Type B pancreatic cell (in vitro differentiated cells): ENCODE measurements at regions not wholly inside any gene's neighbourhood (a gene's known extent, or its start where the extent isn't known, plus 50 kb on each side); places are given as distances from the start of the nearest gene placed in this dataset.

ENCODE experiments used
- DNase-seq: peaks from one replicate; pipeline ENCODE4 v3.0.0; 2021; ENCODE audit warnings: mixed read lengths; ENCODE audit not compliant: unreplicated experiment; ENCODE audit errors: extremely low spot score
- H3K27ac Mint-ChIP-seq: 2 replicates; pipeline ENCODE4 v1.8.0; 2021; ENCODE audit warnings: mild to moderate bottlenecking, mixed read lengths
- H3K27me3 Mint-ChIP-seq: 2 replicates; pipeline ENCODE4 v1.8.0; 2021; ENCODE audit warnings: mixed read lengths
- H3K36me3 Mint-ChIP-seq: 2 replicates; pipeline ENCODE4 v1.8.0; 2021; ENCODE audit warnings: mixed read lengths
- H3K4me1 Mint-ChIP-seq: one replicate; pipeline ENCODE4 v1.8.0; 2021; ENCODE audit warnings: mixed read lengths; ENCODE audit not compliant: unreplicated experiment
- H3K4me3 Mint-ChIP-seq: 2 replicates; pipeline ENCODE4 v1.8.0; 2021; ENCODE audit warnings: mild to moderate bottlenecking, mixed read lengths
- H3K9me3 Mint-ChIP-seq: 2 replicates; pipeline ENCODE4 v1.8.0; 2021; ENCODE audit warnings: mixed read lengths
- CTCF ChIP-seq: fragments of 200-600 bp; sonication (generic); conservative IDR thresholded peaks from 2 replicates; pipeline ENCODE4 v1.5.0; 2021; ENCODE audit warnings: antibody characterized with exemption, mild to moderate bottlenecking

GRCh38 chr16:55389426-55390073 lies 65.5 kb downstream of the IRX6 start:
- DNase-seq, result no peak
- peaks cover 17% of the 10 kb centered on the region for H3K27me3 Mint-ChIP-seq
- no peak overlapping the region for H3K4me3 Mint-ChIP-seq
- H3K9me3 Mint-ChIP-seq, result peaks cover 4% of the 10 kb centered on the region
- peaks cover 20% of the 10 kb centered on the region for H3K4me1 Mint-ChIP-seq
- no peaks in the 10 kb centered on the region for H3K36me3 Mint-ChIP-seq
- TF ChIP-seq CTCF, result no peak
- no peak overlapping the region for H3K27ac Mint-ChIP-seq

GRCh38 chr16:55390630-55391237 lies 66.7 kb downstream of the IRX6 start:
- no peak for TF ChIP-seq CTCF
- Mint-ChIP-seq H3K4me3 (no peak overlapping the region), H3K4me1 (peaks cover 20% of the 10 kb centered on the region), H3K9me3 (peaks cover 4% of the 10 kb centered on the region), H3K27me3 (peaks cover 11% of the 10 kb centered on the region), H3K36me3 (no peaks in the 10 kb centered on the region), H3K27ac (no peak overlapping the region)
- no peak for DNase-seq

GRCh38 chr16:55391760-55392375 lies 67.9 kb downstream of the IRX6 start:
- no peaks in the 10 kb centered on the region for H3K36me3 Mint-ChIP-seq
- DNase-seq, result no peak
- H3K27ac Mint-ChIP-seq, result no peak overlapping the region
- peaks cover 11% of the 10 kb centered on the region for H3K27me3 Mint-ChIP-seq
- H3K4me1 Mint-ChIP-seq, result peaks cover 20% of the 10 kb centered on the region
- no peak overlapping the region for H3K4me3 Mint-ChIP-seq
- TF ChIP-seq CTCF, result no peak
- H3K9me3 Mint-ChIP-seq, result peaks cover 4% of the 10 kb centered on the region

- no peaks in the 10 kb centered on the region for H3K36me3 Mint-ChIP-seq
- no peak for DNase-seq
- no peak overlapping the region for H3K27ac Mint-ChIP-seq
- no peak for TF ChIP-seq CTCF
- H3K4me3 Mint-ChIP-seq, result no peak overlapping the region
- H3K9me3 Mint-ChIP-seq, result peaks cover 4% of the 10 kb centered on the region
- peaks cover 14% of the 10 kb centered on the region for H3K27me3 Mint-ChIP-seq
- peaks cover 20% of the 10 kb centered on the region for H3K4me1 Mint-ChIP-seq
Measured at GRCh38 chr16:55392701-55393100, 68.7 kb downstream of the IRX6 start.

GRCh38 chr16:55393991-55394390 lies 70.0 kb downstream of the IRX6 start:
- Mint-ChIP-seq H3K27me3 (peaks cover 17% of the 10 kb centered on the region), H3K36me3 (no peaks in the 10 kb centered on the region), H3K4me1 (peaks cover 20% of the 10 kb centered on the region), H3K27ac (no peak overlapping the region), H3K9me3 (peaks cover 4% of the 10 kb centered on the region), H3K4me3 (no peak overlapping the region)
- no peak for TF ChIP-seq CTCF
- DNase-seq, result no peak
